ENCODE measurements at regions not wholly inside any gene's neighbourhood (a gene's known extent, or its start where the extent isn't known, plus 50 kb on each side); places are given as distances from the start of the nearest gene placed in this dataset.

- TF ChIP-seq POLR2A (IDR thresholded peaks at IDR 0.05; ENCODE audit: low read depth, low read length) (no peak), TAF1 (IDR thresholded peaks at IDR 0.05; ENCODE audit: low read depth, low read length) (no peak), POLR2AphosphoS5 (IDR thresholded peaks at IDR 0.05; ENCODE audit: low read depth, low read length) (no peak), PAX5 (IDR thresholded peaks at IDR 0.05; ENCODE audit: insufficient read depth, low read length, severe bottlenecking) (no peak)
Measured at GRCh38 chr1:70819785-70820184, 227.8 kb downstream of the PTGER3 start.

Measured in GM12891 (cell line).